HG03460 (cell line): ENCODE measurements at regions not wholly inside any gene's neighbourhood (a gene's known extent, or its start where the extent isn't known, plus 50 kb on each side); places are given as distances from the start of the nearest gene placed in this dataset.
"Not testable (repeated sequence)": the region's sequence is repeated elsewhere in the genome, so short reads cannot be mapped to it uniquely, and the experiment has no call there.

Experiments used
- ATAC-seq: cut with Tn5 transposase; IDR thresholded peaks from one replicate; pipeline ENCODE4 v1.9.1; 2021; ENCODE audit not compliant: unreplicated experiment

GRCh38 chr7:24428676-24429075 lies 144.6 kb upstream of the PALS2 start:
- no peak for ATAC-seq

- ATAC-seq = no peak
Observed at GRCh38 chr7:24432677-24433076, 140.6 kb upstream of the PALS2 start.

GRCh38 chr7:24434972-24435371 lies 138.3 kb upstream of the PALS2 start:
- no peak for ATAC-seq

- ATAC-seq = no peak
Observed at GRCh38 chr7:24436131-24436920, 136.9 kb upstream of the PALS2 start.

- no peak for ATAC-seq
Observed at GRCh38 chr7:24438232-24438631, 135.0 kb upstream of the PALS2 start.

GRCh38 chr7:24439104-24439503 lies 134.1 kb upstream of the PALS2 start:
- ATAC-seq = not testable (repeated sequence)

- ATAC-seq = no peak
Observed at GRCh38 chr7:24440892-24441291, 132.4 kb upstream of the PALS2 start.

- no peak for ATAC-seq
Observed at GRCh38 chr7:24441314-24442027, 131.8 kb upstream of the PALS2 start.

- ATAC-seq = no peak
Observed at GRCh38 chr7:24442170-24442777, 131.0 kb upstream of the PALS2 start.

- no peak for ATAC-seq
Observed at GRCh38 chr7:24444666-24445440, 128.4 kb upstream of the PALS2 start.

- no peak for ATAC-seq
Observed at GRCh38 chr7:24448038-24448437, 125.2 kb upstream of the PALS2 start.

GRCh38 chr7:24449416-24449815 lies 123.8 kb upstream of the PALS2 start:
- not testable (repeated sequence) for ATAC-seq

GRCh38 chr7:24455813-24456525 lies 117.3 kb upstream of the PALS2 start:
- peak; percentile 73 for ATAC-seq

GRCh38 chr7:24456526-24457218 lies 116.6 kb upstream of the PALS2 start:
- peak; percentile 55 for ATAC-seq

- ATAC-seq = no peak
Observed at GRCh38 chr7:24457219-24457558, 116.1 kb upstream of the PALS2 start.

- ATAC-seq = no peak
Observed at GRCh38 chr7:24462117-24462516, 111.1 kb upstream of the PALS2 start.

- ATAC-seq = no peak
Observed at GRCh38 chr7:24462984-24463383, 110.3 kb upstream of the PALS2 start.

- ATAC-seq = no peak
Observed at GRCh38 chr7:24463474-24463873, 109.8 kb upstream of the PALS2 start.

GRCh38 chr7:24464861-24465260 lies 108.4 kb upstream of the PALS2 start:
- ATAC-seq = no peak

GRCh38 chr7:24466168-24466768 lies 107.0 kb upstream of the PALS2 start:
- ATAC-seq = no peak
